RPMI7951 (cell line): ENCODE measurements at regions not wholly inside any gene's neighbourhood (a gene's known extent, or its start where the extent isn't known, plus 50 kb on each side); places are given as distances from the start of the nearest gene placed in this dataset.

Experiments
- DNase-seq: peaks from one replicate; pipeline ENCODE4 v3.0.0-alpha.2; 2012; ENCODE audit warnings: low read depth

DNA sequence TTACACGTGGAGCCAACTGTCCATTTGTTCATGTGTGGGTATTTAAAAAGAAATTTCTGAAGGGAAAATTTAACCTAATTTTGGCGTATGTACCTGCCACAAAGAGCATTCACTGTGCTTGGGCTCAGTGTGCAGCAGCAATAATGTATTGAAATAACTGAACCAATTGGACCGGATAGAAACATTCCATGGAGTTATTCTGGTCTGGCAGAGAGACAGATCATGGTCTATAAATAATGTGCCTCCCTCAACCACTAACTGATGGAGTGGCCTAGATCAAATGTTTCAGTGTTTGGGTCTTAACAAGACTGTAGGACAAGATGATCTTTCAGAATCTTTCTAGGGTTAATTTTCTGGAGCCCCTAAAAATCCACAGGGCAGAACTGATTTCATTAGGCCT is 469.7 kb downstream of the PRELID2 start:
- no peak for DNase-seq

DNA sequence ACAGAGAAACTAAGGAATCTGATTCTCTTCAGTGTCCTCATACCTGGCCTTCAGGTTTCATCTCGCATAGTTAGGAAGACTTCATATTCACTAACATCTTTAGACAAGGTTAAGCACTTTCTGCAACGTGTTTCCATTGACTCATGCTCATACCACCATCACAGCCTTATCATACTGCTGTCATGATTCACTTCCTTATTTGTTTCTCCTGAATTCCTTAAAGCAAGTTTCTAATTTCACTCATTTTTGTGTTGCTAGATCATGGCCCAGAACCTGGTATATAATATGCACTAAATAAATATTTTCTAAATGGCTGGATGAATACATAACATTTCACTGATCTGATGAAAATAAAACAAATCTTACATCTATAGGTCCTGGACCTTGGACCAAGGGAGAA is 472.9 kb downstream of the PRELID2 start:
- DNase-seq, result peak; percentile 13

DNA sequence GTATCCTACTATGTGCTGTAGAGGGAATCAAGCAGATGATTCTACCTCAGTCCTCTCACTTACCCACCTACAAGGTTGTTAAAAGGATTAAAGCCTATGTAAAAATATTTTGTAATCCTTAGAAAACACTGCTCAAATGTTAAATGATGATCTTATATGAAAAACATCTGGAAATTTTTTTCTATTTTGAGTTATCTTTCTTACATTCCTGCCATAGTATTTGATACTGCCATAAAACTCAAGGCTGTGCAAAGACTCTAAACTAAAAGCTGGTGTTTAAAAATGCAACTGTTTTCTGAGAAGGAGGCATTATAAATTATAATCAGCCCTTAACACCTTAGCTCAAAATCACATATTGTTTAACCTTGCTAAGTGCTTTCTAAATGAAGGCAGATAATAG is 474.2 kb downstream of the PRELID2 start:
- no peak for DNase-seq

DNA sequence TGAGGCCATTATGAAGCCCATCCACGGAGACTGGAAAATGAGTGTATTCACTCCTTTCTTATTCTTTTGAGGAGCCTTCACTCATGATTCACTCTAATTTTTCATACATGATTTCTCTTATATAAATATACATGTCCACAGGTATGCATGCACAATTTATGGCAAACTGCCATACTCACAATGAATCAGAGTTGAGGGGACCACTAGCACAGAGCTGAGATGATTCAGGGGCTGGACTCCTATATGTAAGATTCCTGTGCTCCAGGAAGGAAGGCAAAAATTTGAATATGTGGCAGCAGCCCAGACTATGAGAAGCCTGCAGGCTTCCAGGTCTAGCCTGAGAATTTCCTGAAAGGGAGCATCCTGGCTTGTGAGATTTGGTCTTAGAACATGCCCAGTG is 484.6 kb downstream of the PRELID2 start:
- DNase-seq, result no peak

DNA sequence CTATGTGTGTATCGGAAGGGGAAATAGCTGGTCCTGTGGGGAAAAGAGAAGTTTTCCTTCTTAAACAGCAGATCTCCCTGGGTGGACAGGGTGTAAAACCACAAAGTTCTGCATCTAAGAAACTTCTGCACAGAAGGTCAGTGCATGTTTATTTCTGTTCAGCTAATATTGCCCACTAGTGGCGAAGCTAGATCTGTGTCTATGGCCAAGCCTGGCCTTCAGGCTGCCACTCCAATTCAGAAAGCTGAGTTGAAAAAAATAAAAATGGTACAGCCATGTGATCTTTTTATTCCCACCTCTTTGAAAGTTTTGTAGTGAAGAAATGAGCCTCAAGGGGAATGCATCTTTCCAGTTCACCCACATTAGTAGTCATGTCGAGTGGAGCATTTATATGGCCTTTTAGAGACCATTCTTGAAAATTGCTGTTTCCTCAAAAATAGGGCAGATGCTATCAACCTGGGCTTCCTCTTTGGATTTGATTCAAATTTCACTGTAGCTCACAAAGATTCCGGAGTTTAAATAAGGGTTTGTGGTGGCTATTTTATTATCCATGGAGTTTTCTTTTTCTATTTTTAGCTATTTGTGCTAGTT is 488.0 kb downstream of the PRELID2 start:
- peak; percentile 12 for DNase-seq

DNA sequence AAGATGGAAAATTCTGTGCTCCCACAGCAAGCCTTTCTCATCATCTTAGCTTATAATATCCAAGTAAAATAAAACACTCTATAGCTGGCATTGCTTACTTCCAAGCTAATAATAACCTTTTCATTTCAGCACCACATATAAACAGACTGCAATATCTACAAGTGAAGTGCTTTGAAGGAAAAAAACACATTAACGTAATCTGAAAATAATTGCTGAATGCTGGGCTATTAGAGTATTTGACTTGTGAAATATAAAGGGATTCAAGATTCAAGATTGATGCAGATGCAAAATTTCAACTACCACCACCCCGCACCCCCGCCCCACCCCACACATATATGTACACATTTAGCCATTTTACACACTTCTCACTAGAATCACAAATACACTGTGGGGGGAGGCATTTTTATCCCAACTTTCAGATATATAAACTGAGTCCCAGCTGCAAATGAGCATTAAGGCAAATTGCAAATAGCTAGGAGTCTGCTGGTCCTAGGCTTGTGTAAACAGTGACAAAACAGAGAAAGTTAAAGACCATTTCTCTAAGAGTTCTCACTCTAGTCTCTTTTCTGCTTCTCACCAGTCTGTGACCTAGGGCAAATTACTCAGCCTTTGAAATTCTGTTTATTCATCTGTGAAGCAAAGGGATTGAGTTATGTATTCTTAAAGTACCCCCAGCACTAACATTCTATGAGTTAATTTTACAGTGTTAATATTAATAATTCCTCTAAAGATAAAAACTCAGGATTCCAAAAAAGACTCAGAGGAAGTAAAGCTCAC is 489.4 kb downstream of the PRELID2 start:
- no peak for DNase-seq

DNA sequence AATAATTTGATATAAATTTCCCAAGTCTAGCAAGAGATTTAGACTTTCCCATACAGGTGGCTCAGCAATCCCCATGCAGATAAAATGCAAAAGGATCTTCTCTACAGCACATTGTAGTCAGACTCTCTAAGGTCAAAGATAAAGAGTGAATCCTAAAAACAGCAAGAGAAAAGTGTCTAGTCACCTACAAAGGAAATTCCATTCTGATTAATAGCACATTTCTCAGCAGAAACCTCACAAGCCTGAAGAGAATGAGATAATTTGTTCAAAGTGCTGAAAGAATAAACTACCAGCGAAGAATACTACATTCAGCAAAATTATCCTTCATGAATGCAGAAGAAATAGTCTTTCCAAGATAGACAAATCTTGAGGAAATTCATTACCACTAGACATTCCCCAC is 493.3 kb downstream of the PRELID2 start:
- no peak for DNase-seq

DNA sequence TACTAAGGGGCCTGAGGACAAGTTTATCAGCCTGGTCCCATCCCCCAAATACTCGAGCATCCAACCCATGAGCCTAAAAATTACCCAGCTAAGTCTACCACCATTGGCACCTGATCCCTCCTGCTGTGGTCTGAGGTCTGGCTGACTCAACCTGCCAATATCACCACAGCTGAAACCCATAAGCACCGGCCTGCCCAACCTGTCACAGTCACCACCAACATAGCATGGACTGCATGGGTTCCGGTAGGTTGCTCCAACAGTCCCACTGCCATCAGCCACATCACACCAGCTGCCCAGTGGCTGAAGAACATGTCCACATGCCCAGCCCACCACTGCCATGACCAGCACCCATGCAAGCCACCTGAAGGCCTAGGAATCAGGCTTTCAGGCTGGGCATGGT is 495.0 kb downstream of the PRELID2 start:
- DNase-seq, result no peak

DNA sequence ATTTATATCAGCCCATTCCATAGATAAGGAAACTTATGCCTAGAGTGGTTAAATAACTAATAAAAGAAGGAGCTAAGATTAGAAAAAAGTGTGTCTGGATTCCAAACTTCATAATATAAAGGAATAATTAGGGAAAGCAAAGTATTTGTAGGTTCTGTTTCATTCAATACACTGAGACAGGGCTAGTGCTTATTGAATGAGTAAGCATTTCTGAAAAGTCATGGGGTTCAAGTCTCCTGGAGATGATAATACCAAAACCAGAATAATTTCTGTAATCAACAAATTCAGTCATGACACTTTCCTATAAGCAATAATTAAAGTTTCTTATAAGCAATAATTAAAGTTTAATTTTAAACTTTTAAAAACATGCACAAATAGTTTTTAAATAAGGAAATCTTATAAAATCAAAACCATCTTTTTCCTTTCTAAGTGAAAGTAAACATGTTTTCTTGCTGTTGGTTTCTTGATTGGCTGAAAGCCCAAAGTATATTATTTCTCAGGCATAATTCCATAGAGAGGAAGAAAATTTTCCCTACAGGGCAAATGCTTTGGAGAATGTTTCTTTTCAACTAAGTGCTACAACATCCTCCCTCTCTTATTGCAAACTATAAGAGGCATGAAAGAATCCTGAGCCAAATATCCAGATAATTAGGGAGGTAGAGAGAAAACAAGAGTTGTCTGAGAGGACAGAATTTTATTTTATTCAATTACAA is 510.2 kb downstream of the PRELID2 start:
- no peak for DNase-seq

DNA sequence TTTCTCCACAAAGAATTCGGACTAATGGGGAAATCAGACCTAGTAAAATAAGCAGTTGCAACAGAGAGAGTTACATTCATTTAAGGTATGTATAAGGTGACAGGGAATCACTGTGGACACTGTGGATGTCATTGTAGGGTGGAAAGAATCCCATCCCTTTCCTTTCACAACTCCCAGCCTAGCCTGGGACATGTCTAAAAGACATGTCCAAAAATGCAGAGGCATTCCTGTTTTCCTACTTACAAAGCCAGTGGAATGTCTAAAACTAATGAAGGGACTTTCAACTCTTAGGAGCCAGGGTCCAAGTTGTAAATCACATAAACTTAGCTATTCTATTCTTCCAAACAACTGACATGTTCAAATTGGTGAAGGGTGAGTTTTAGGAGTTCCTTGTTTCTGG is 511.0 kb downstream of the PRELID2 start:
- DNase-seq, result no peak

DNA sequence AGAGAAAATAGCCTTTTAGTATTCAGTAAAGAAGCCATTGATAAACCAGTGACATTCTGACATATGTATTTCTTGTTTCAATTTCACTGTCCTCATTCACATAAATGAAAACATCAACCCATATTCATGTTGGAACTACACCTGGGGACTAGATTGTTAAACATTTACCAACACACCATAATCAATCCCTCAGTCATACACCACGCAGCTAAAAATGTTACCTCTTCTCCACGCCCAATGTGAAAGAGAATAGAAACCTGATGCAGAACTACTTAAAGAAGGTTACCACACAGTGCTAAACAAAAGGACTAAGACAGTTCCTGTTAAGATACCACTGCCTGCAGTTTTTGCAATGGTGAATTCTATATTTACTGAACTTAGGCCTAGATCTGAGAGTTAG is 518.9 kb downstream of the PRELID2 start:
- DNase-seq, result no peak

DNA sequence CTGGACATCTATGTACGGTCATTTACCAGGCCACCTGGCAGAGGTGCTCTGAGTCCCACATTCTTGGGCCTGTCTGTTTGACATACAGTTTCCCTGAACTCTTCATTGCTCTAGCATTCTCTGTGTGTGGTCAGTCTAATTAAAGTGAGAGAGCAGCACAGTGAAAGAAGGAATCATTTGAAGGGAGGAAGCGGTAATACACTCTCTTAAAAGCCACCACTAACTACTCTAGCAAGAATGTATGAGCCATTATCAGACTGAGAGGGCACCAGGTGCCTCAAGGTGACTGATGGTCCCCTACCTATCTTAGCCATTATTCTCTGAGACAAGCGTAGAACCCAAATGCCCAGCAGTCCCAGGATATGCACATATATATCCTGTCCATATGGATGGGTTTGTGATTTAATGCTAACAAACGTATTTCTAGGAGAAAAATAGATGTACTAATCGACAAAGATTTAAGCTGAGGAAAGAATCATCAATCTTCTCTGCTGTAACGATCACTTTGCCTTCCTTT is 527.2 kb downstream of the PRELID2 start:
- DNase-seq, result no peak

DNA sequence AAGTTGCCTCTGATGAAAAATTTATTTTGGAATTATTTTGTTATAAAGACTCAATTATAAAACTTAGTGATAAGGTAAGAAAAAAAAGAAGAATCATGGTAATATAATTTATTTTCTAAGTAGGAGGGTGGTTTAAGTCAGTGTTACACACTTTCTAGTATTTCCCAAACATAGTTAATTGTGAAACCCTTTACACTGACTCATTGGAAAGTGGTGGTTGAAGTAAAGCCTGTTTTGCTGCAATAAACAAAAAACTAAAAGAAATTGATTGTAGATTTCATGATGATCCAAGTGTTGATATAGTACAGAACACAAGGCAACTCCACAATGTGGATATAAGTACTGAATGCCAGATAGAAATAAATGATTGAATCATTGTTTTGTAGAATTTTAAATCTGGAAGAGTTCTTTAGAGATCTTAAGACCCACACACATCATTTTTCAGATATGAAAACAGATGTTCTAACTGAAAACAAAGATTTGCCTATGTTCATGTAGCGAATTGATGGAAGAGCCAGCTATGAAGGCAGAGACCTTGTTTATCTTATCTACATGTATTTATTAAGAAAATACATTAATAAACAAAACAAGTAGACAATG is 539.8 kb downstream of the PRELID2 start:
- no peak for DNase-seq

DNA sequence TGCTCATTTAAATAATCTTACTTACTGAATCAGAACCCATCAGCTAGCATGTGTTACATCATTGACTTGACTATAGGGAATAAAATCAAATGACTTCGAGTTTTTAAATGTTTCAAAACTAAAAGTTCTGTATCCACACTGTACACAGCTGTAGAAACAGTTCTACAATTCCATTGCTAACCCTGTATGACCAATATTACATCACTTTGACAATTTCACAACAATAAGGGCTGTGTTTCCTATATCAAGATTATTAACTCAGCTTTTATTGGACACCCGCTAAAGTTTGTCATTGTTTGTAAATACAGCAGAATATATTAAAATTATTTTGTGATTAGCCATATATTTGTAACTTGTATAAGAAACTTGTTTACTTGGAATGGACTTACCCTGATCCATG is 540.8 kb downstream of the PRELID2 start:
- DNase-seq, result no peak

DNA sequence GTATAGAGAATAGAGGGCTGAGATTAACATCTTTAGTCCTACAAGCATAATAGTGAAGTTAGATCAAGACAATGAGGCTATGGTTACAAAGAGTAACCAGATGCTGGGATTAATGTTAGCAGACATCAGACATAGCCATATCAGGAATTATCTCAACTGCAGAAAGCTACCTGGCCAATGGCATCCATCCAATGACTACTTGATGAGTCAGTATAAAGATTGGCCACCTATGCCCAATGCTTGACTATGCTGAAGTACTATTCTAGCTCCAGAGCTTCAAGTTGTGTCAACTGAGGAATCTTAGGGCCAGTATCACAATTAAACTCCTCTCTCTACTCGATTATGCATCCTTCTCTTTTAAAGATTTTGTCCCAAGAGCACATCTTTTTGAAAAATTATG is 541.4 kb downstream of the PRELID2 start:
- no peak for DNase-seq

DNA sequence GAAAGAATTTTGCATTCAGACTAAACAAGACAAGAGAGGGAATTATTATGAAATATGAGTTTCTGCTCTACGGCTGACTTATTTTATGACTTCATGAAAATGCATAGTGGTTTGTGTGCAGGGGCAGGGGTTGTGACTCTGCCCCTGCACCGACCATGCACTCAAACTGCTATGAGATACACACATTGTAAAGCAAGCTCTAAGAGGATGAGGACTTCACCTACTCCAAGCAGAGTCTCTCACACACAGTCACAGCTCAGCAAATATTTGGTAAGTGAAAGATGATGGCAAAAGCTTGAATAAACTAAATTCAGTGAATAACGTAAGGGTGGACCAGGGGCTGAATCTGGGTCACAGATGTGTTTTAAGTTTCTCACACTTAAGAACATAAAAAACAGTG is 542.9 kb downstream of the PRELID2 start:
- DNase-seq, result no peak

DNA sequence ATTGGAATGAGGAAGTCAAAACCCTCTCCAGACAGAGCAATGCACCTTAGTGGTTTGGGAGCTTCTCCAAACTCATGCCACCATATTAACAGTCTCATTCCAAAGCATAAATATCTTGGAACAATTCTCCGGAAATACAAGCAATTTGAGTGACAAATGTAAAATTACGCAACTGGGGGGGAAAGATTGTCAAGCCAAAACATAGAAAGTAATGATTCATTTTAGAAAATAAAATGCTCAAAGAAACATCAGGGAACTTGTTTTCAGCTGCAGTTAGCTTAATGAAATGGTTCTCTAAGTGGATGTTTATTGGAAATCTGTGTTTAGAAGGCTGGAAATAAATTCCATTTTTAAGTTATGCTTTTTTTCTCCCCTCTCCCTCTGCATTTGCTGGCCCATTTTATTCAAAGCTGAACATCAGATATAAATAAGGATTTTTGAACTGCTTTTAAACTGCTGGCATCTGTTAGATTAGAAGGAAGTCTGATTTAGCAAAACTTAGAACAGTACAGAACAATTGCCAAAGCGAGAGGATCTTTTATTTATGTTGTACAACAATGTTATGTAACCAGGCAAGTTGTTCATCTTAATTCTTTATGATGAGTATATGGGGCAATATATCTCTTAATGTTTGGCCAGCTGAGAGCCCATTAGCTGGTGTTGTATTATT is 551.9 kb downstream of the PRELID2 start:
- DNase-seq, result no peak

DNA sequence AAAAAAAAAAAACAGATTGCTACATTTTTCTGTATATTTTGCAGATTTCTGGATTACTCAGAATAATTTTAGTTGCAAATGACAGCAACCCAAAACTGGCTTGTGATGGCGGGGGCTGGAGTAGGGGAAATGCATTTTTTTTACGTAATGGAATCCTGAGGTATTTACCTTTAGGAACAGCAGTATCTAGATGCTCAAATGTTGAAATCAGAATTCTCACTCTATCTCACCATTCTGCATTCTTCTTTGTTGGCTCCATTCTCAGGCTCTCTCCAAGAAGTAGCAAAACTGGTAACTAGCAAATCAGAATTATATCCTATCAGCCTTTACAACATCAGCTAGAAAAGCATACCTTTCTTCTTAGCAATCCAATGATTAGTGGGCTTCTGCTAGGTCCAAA is 554.3 kb downstream of the PRELID2 start:
- DNase-seq, result no peak

DNA sequence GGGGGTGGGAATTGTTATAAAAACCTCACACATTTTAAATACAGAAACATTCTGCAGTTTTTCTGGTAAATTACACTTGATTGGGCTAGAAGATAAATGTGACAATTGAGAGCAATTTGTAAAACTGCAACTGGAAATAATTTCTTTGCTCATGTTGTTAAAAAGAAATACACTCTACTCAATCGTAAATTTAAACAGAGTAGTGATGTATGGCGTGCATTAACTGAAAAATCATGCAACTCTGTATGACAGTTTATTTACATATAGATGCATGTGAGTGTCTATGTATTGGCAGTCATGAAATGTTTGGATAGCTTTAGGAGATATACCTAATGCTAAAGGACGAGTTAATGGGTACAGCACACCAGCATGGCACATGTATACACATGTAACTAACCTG is 554.9 kb downstream of the PRELID2 start:
- DNase-seq, result no peak

DNA sequence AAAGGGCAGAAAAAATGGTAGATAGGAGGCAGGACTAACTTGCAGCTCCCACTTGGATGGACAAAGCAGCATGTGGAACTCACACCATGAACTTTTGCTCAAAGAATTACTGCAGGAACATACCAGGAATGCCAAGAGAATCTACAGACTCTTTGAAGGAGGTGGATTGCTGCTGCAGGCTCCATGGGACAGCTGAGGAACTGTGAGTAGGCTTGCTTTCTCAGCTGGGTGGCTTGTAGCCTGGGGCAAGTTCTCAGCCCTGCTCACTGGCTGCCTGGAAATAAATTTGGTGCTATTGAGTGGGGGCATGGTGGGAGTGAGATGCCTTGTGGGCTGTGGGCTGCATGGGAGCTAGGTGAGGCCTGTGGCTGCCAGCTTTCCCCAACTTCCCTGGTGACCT is 574.5 kb downstream of the PRELID2 start:
- no peak for DNase-seq

DNA sequence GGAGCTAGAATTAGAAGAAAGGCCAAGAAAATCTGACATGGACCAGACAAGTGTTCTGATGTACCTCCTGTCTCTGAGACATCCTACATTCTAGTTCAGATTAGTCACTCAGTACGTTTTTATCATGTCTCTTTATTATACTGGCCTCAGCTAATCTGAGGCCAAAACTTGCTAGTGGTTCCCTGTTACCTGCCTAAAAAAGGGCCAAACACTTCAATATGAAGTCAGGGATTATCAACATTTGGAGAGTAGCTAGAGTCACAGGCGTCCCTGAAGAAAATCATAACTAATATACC is 587.4 kb downstream of the PRELID2 start:
- DNase-seq, result no peak
